PFSK-1 (cell line): ENCODE measurements at regions not wholly inside any gene's neighbourhood (a gene's known extent, or its start where the extent isn't known, plus 50 kb on each side); places are given as distances from the start of the nearest gene placed in this dataset.

Experiments used
- POLR2AphosphoS5 ChIP-seq: IDR thresholded peaks from 2 replicates; pipeline ENCODE4 v1.6.1; 2012; ENCODE audit warnings: low read depth, mild to moderate bottlenecking, control low read depth, low read length, moderate library complexity
- SIN3A ChIP-seq: IDR thresholded peaks from 2 replicates; pipeline ENCODE4 v1.6.1; 2012; ENCODE audit warnings: mild to moderate bottlenecking, low read length, moderate library complexity, borderline replicate concordance; ENCODE audit not compliant: insufficient read depth
- TAF1 ChIP-seq: IDR thresholded peaks from 2 replicates; pipeline ENCODE4 v1.6.1; 2012; ENCODE audit warnings: low read length, control low read depth, borderline replicate concordance; ENCODE audit not compliant: insufficient read depth

GRCh38 chr9:85112933-85113418 is 443.4 kb downstream of the NTRK2 start:
- TF ChIP-seq SIN3A (no peak), POLR2AphosphoS5 (no peak), TAF1 (no peak)
